HepG2 (cell line): ENCODE measurements at regions not wholly inside any gene's neighbourhood (a gene's known extent, or its start where the extent isn't known, plus 50 kb on each side); places are given as distances from the start of the nearest gene placed in this dataset.
A peak's percentile ranks its signal among the peaks of the same experiment; 100 is the strongest.

Source experiments
- CEBPB ChIP-seq: IDR thresholded peaks from 2 replicates; pipeline ENCODE4 v1.6.1; 2011; ENCODE audit warnings: low read depth, low read length, improper control_type of control experiment, borderline replicate concordance
- FOSL2 ChIP-seq: sonication (generic); formaldehyde crosslinking; IDR thresholded peaks from 2 replicates; pipeline ENCODE4 v1.4.0; 2020; ENCODE audit warnings: missing genetic modification reagents
- KDM5A ChIP-seq: fragments of 200-600 bp; sonication (generic); IDR thresholded peaks from 2 replicates; pipeline ENCODE4 v1.7.0; 2018; ENCODE audit warnings: antibody characterized with exemption, mild to moderate bottlenecking, low read length, borderline replicate concordance
- KIAA2018 ChIP-seq: sonication (generic); formaldehyde crosslinking; IDR thresholded peaks from 2 replicates; pipeline ENCODE4 v1.5.0; 2020; ENCODE audit warnings: mild to moderate bottlenecking, missing genetic modification reagents, borderline replicate concordance
- KLF13 ChIP-seq: sonication (generic); formaldehyde crosslinking; IDR thresholded peaks from 2 replicates; pipeline ENCODE4 v1.4.0; 2020; ENCODE audit warnings: mild to moderate bottlenecking, missing genetic modification reagents
- NCOR1 ChIP-seq: fragments of 200-600 bp; sonication (generic); IDR thresholded peaks from 2 replicates; pipeline ENCODE4 v1.7.0; 2017; ENCODE audit warnings: antibody characterized with exemption, low read length, borderline replicate concordance
- NFKBIZ ChIP-seq: IDR thresholded peaks from 2 replicates; pipeline ENCODE4 v1.6.1; 2018; ENCODE audit warnings: missing genetic modification reagents, missing compliant biosample characterization
- NFYC ChIP-seq: IDR thresholded peaks from 2 replicates; pipeline ENCODE4 v1.6.1; 2016; ENCODE audit warnings: missing genetic modification reagents, missing compliant biosample characterization
- REL ChIP-seq: sonication (generic); formaldehyde crosslinking; conservative IDR thresholded peaks from 2 replicates; pipeline ENCODE4 v1.8.0; 2022; ENCODE audit warnings: mild to moderate bottlenecking, missing genetic modification reagents, moderate library complexity
- REPIN1 ChIP-seq: sonication (generic); formaldehyde crosslinking; IDR thresholded peaks from 2 replicates; pipeline ENCODE4 v1.8.0; 2022; ENCODE audit warnings: missing genetic modification reagents, low read depth, mild to moderate bottlenecking, borderline replicate concordance
- SIX1 ChIP-seq: sonication (generic); formaldehyde crosslinking; IDR thresholded peaks from 2 replicates; pipeline ENCODE4 v1.4.0; 2020; ENCODE audit warnings: missing genetic modification reagents, borderline replicate concordance
- SNAPC5 ChIP-seq: sonication (generic); formaldehyde crosslinking; IDR thresholded peaks from 2 replicates; pipeline ENCODE4 v1.8.1; 2023; ENCODE audit warnings: mild to moderate bottlenecking, missing genetic modification reagents, borderline replicate concordance
- SOX5 ChIP-seq: IDR thresholded peaks from 2 replicates; pipeline ENCODE4 v1.6.1; 2016; ENCODE audit warnings: borderline replicate concordance
- TCF7 ChIP-seq: sonication (generic); IDR thresholded peaks from 2 replicates; pipeline ENCODE4 v1.6.1; 2016; ENCODE audit warnings: antibody characterized with exemption, low read depth
- TIGD3 ChIP-seq: sonication (generic); formaldehyde crosslinking; IDR thresholded peaks from 2 replicates; pipeline ENCODE4 v1.5.1; 2020; ENCODE audit warnings: mild to moderate bottlenecking, missing genetic modification reagents, borderline replicate concordance
- TOE1 ChIP-seq: sonication (generic); formaldehyde crosslinking; IDR thresholded peaks from 2 replicates; pipeline ENCODE4 v1.4.0; 2020; ENCODE audit warnings: mild to moderate bottlenecking, missing genetic modification reagents
- ZHX1 ChIP-seq: sonication (generic); formaldehyde crosslinking; IDR thresholded peaks from 2 replicates; pipeline ENCODE4 v1.8.1; 2022; ENCODE audit warnings: low read depth, mild to moderate bottlenecking, missing genetic modification reagents
- ZNF3 ChIP-seq: IDR thresholded peaks from 2 replicates; pipeline ENCODE4 v1.7.0; 2017; ENCODE audit warnings: inconsistent platforms

- TF ChIP-seq KDM5A, result no peak; the same call in 1 of the 2 replicates
- peak; percentile 75 for TF ChIP-seq FOSL2 (CRISPR knock-in tag)
- TF ChIP-seq SIX1, result peak; percentile 68; the same call in 1 of the 2 replicates
- TF ChIP-seq TOE1 (CRISPR knock-in tag), result no peak
- TF ChIP-seq KIAA2018 (CRISPR knock-in tag), result no peak
- TF ChIP-seq ZNF3 (CRISPR knock-in tag), result peak; percentile 69; the same call in 1 of the 2 replicates
- peak; percentile 93 for TF ChIP-seq REPIN1 (CRISPR knock-in tag)
- TF ChIP-seq NFKBIZ (CRISPR knock-in tag), result peak; percentile 89
- peak; percentile 48; the same call in 1 of the 2 replicates for TF ChIP-seq SNAPC5
- TF ChIP-seq SOX5 (CRISPR knock-in tag), result peak; percentile 90; the same call in 1 of the 2 replicates
- peak; percentile 42; the same call in 1 of the 2 replicates for TF ChIP-seq ZHX1 (CRISPR knock-in tag)
- TF ChIP-seq REL (CRISPR knock-in tag), result 0 out of 2 replicates have a peak, but pooled peaks have one; percentile 50
- TF ChIP-seq NFYC (CRISPR knock-in tag), result no peak
- TF ChIP-seq TIGD3 (CRISPR knock-in tag), result no peak
- peak; percentile 91 for TF ChIP-seq TCF7
- peak; percentile 63 for TF ChIP-seq CEBPB
- TF ChIP-seq KLF13, result no peak
- TF ChIP-seq NCOR1, result peak; percentile 98
Observed at GRCh38 chr2:186382932-186383331, 103.1 kb upstream of the ZC3H15 start (continued).
